Tibial nerve (tissue), 4 donors: ENCODE measurements at regions not wholly inside any gene's neighbourhood (a gene's known extent, or its start where the extent isn't known, plus 50 kb on each side); places are given as distances from the start of the nearest gene placed in this dataset.
"Not testable (repeated sequence)": the region's sequence is repeated elsewhere in the genome, so short reads cannot be mapped to it uniquely, and the experiment has no call there.

Source experiments
- DNase-seq, 2 donors: peaks; one replicate each; pipeline ENCODE4 v3.0.0-alpha.2; 2019; ENCODE audit warnings: low spot score in 2 of 2
- H3K27ac ChIP-seq, 4 donors: fragments of 200-600 bp; sonication (generic) in 3 of 4; one replicate each; pipeline ENCODE4 v1.5.1; 2017 to 2019; ENCODE audit warnings: mild to moderate bottlenecking in 1 of 4
- H3K27me3 ChIP-seq, 2 donors: fragments of 200-600 bp; sonication (generic) in 1 of 2; one replicate each; pipeline versions ENCODE4 v1.5.1 to v1.6.0; 2017 to 2019
- H3K36me3 ChIP-seq, 3 donors: fragments of 200-600 bp; sonication (generic); one replicate each; pipeline ENCODE4 v1.5.1; 2018 to 2019
- H3K4me1 ChIP-seq, 4 donors: fragments of 200-600 bp; sonication (generic) in 3 of 4; one replicate each; pipeline ENCODE4 v1.5.1; 2017 to 2019
- H3K4me3 ChIP-seq, 4 donors: fragments of 200-600 bp; sonication (generic) in 3 of 4; one replicate each; pipeline ENCODE4 v1.5.1; 2017 to 2019; ENCODE audit warnings: mild to moderate bottlenecking in 1 of 4, moderate library complexity in 1 of 4
- H3K9me3 ChIP-seq, 4 donors: fragments of 200-600 bp; sonication (generic) in 3 of 4; one replicate each; pipeline ENCODE4 v1.5.1; 2017 to 2019
- EP300 ChIP-seq, 2 donors: sonication (generic); formaldehyde crosslinking; IDR thresholded peaks; one replicate each; pipeline ENCODE4 v1.6.1; 2017; ENCODE audit warnings: antibody characterized with exemption in 2 of 2, mild to moderate bottlenecking in 1 of 2
- POLR2A ChIP-seq, 2 donors: fragments of 450-650 bp; IDR thresholded peaks; one replicate each; pipeline ENCODE4 v1.6.1; 2017; ENCODE audit warnings: antibody characterized with exemption in 2 of 2, mild to moderate bottlenecking in 2 of 2, moderate library complexity in 2 of 2
- WGBS, 2 donors: methylation state at CpG; one replicate each; pipeline ENCODE4 v1.1.5; 2018; 5-methylcytosine and 5-hydroxymethylcytosine counted together
- TF ChIP-seq, protein P1 (sequence below), 5 experiments: fragments of 200-600 bp in 3 of 5; fragments of 450-650 bp in 2 of 5; sonication (generic) in 3 of 5; IDR thresholded peaks; one replicate each; pipeline ENCODE4 v1.5.1; 2016 to 2019; ENCODE audit warnings: antibody characterized with exemption in 5 of 5, mild to moderate bottlenecking in 3 of 5, moderate library complexity in 2 of 5

- H3K27me3 ChIP-seq: no peaks in the 10 kb centered on the region
- H3K4me3 ChIP-seq: no peak overlapping the region
- DNase-seq: no peak
- no peaks in the 10 kb centered on the region for H3K4me1 ChIP-seq
- TF ChIP-seq, protein P1, sequence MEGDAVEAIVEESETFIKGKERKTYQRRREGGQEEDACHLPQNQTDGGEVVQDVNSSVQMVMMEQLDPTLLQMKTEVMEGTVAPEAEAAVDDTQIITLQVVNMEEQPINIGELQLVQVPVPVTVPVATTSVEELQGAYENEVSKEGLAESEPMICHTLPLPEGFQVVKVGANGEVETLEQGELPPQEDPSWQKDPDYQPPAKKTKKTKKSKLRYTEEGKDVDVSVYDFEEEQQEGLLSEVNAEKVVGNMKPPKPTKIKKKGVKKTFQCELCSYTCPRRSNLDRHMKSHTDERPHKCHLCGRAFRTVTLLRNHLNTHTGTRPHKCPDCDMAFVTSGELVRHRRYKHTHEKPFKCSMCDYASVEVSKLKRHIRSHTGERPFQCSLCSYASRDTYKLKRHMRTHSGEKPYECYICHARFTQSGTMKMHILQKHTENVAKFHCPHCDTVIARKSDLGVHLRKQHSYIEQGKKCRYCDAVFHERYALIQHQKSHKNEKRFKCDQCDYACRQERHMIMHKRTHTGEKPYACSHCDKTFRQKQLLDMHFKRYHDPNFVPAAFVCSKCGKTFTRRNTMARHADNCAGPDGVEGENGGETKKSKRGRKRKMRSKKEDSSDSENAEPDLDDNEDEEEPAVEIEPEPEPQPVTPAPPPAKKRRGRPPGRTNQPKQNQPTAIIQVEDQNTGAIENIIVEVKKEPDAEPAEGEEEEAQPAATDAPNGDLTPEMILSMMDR (IDR thresholded peaks at IDR 0.05): no peak
- TF ChIP-seq EP300 (IDR thresholded peaks at IDR 0.05) (no peak), POLR2A (IDR thresholded peaks at IDR 0.05) (no peak)
- no peaks in the 10 kb centered on the region for H3K36me3 ChIP-seq
- 74 to 76% methylated on average over 14 of the region's 14 CpGs for WGBS, 2 donors
- H3K27ac ChIP-seq: no peak overlapping the region
- peaks cover 0 to 11% (median 0%) of the 10 kb centered on the region in 4 donors for H3K9me3 ChIP-seq
Measured at GRCh38 chr15:98083203-98083910, 122.9 kb downstream of the ARRDC4 start.

- DNase-seq: peak in 1 of 2 donors; percentile 71
- Histone ChIP-seq H3K36me3 (no peaks in the 10 kb centered on the region), H3K27me3 (no peaks in the 10 kb centered on the region), H3K9me3 (peaks cover 0 to 16% (median 0%) of the 10 kb centered on the region in 4 donors), H3K27ac (no peak overlapping the region), H3K4me3 (no peak overlapping the region), H3K4me1 (no peaks in the 10 kb centered on the region)
- TF ChIP-seq EP300 (IDR thresholded peaks at IDR 0.05): no peak
- TF ChIP-seq, protein P1 (IDR thresholded peaks at IDR 0.05): peak; percentile 56 to 84 (median 63)
- 3% methylated on average over 2 of the region's 2 CpGs for WGBS, 2 donors
Measured at GRCh38 chr15:98085003-98085639, 124.6 kb downstream of the ARRDC4 start.

- H3K4me3 ChIP-seq, DNase-seq, H3K36me3 ChIP-seq, H3K27ac ChIP-seq, H3K4me1 ChIP-seq, H3K27me3 ChIP-seq: not testable (repeated sequence)
- peaks cover 0 to 16% (median 0%) of the 10 kb centered on the region in 4 donors for H3K9me3 ChIP-seq
- WGBS, 2 donors: 87 to 88% methylated on average over 25 to 26 of the region's 35 CpGs
Measured at GRCh38 chr15:98088307-98088945, 127.9 kb downstream of the ARRDC4 start.

- H3K4me3 ChIP-seq, H3K27me3 ChIP-seq, H3K36me3 ChIP-seq, H3K27ac ChIP-seq, DNase-seq, H3K4me1 ChIP-seq: not testable (repeated sequence)
- WGBS, 2 donors: 81 to 86% methylated on average over 1 to 3 of the region's 9 CpGs
- H3K9me3 ChIP-seq: peaks cover 0 to 16% (median 0%) of the 10 kb centered on the region in 4 donors
Measured at GRCh38 chr15:98089352-98089751, 128.8 kb downstream of the ARRDC4 start.

DNA sequence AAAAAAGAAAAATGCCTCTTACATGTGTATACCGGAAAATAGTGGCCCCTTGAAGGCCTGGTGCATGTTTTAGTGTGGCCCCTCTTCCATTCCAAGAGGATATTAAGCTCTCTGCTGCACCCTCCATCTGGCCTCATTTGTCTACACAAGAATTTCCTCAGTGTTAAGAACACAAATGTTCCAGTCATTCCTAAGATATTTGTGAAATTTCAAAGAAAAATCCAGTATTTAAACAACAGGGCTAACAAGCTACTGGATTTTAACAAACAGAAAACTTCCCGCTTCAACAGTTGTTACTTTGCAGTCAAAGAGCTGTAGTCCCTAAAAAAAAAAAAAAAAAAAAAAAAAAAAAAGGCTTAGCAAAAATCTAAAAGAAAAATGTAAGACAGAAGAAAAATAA, 137.5 kb downstream of the ARRDC4 start:
- not testable (repeated sequence) for H3K27me3 ChIP-seq, H3K4me3 ChIP-seq, DNase-seq, H3K27ac ChIP-seq, H3K9me3 ChIP-seq, H3K36me3 ChIP-seq, H3K4me1 ChIP-seq
- 42 to 57% methylated on average over 2 of the region's 2 CpGs for WGBS, 2 donors

DNA sequence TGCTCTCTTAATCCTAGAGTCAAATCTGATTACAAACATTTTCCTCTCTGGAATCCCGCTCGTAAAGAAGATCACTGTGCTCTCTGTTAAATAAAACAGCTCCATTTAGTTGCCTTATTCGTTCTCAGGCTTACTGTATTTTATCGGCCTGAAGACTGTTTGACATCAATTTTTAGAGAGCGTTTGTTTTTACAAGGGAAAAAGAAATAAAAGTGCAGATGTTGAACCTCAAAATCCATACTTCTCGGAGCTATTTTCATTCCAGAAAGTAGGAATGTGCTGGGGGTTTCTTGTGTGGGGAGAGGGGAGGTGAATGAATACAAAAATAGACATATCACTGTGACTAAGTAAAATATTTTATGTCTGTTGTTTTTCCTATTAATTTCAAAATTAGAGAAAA, 140.1 kb downstream of the ARRDC4 start:
- not testable (repeated sequence) for H3K27ac ChIP-seq, DNase-seq, H3K36me3 ChIP-seq, H3K9me3 ChIP-seq, H3K4me1 ChIP-seq, H3K4me3 ChIP-seq, H3K27me3 ChIP-seq
- whole genome bisulfite sequencing, 2 donors: 39 to 46% methylated on average over 6 of the region's 6 CpGs

DNA sequence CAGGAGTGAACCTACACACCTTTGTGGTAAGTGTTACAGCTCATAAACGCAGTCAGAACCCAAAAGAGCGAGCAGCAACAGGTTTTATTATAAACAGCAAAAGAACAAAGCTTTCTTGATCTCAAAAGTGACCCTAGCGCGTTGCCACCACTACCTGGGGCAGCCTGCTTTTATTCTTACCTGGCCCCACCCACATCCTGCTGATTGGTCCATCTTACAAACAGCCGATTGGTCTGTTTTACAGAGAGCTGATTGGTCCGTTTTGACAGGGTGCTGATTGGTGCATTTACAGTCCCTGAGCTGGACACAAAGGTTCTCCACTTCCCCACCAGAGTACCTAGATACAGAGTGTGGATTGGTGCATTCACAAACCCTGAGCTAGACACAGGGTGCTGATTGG, 143.1 kb downstream of the ARRDC4 start:
- no peak for DNase-seq
- Histone ChIP-seq H3K27me3 (no peaks in the 10 kb centered on the region), H3K36me3 (no peaks in the 10 kb centered on the region), H3K4me1 (no peaks in the 10 kb centered on the region), H3K4me3 (no peak overlapping the region), H3K9me3 (no peaks in the 10 kb centered on the region), H3K27ac (no peak overlapping the region)
- no peak for TF ChIP-seq POLR2A (IDR thresholded peaks at IDR 0.05)
- WGBS, 2 donors: 89 to 90% methylated on average over 6 of the region's 6 CpGs

DNA sequence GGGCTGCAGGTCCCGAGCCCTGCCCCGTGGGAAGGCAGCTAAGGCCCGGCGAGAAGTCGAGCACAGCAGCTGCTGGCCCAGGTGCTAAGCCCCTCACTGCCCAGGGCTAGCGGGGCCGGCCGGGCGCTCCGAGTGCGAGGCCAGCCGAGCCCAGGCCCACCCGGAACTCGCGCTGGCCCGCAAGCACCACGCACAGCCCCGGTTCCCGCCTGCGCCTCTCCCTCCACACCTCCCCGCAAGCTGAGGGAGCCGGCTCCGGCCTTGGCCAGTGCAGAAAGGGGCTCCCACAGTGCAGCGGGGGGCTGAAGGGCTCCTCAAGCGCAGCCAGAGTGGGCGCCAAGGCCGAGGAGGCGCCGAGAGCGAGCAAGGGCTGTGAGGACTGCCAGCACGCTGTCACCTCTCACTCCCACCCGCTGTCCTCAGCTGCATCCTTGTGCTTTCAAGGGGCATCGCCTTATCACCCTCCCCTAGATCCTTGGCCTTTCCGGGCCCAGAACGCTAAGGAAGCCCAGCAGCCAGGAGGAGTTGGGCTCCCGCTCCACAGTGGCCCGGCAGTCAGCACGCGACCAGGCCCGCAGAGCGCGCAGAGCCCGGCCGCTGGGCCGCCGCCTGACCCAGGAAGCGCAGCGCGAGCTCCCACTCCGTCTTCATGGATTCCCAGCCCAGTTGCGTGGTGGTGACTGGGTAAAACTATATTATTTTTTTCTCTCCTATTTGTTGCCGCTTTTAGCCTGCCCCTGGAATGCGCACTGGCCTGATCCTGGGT, 144.1 kb downstream of the ARRDC4 start:
- H3K4me3 ChIP-seq, H3K9me3 ChIP-seq, H3K4me1 ChIP-seq, H3K36me3 ChIP-seq, H3K27ac ChIP-seq, DNase-seq, H3K27me3 ChIP-seq: not testable (repeated sequence)
- 89 to 93% methylated on average over 32 to 52 of the region's 53 CpGs for WGBS, 2 donors

DNA sequence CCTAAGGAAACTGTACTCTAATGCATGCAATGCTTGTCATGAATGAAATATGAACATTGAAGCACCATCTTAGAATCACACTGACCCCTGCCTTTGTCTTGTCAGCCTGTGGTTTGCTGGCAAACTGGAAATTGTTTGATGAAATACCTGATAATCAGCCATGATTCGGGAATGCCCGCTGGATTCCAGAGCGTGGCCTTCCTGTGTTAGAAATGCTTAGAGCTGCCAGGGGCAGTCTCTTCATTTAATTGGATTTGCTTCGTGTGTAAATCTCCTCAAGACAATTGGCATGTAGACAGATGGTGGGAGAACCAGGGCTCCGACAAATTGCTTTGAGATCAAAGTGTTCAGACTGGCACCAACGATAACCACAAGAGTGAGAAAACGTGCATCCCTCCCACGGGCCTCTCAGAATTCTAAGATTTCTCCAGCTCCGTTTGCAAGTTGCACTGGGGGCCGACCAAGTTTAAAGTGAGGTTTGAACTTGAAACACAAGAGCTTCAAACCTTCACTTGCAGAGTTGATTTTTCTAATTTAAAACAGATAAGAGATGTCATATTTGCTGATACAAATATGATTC, 146.2 kb downstream of the ARRDC4 start:
- H3K4me1 ChIP-seq, H3K4me3 ChIP-seq, DNase-seq, H3K27ac ChIP-seq, H3K27me3 ChIP-seq, H3K36me3 ChIP-seq, H3K9me3 ChIP-seq: not testable (repeated sequence)
- WGBS, 2 donors: 45 to 56% methylated on average over 7 to 10 of the region's 10 CpGs
